ENCODE measurements at regions not wholly inside any gene's neighbourhood (a gene's known extent, or its start where the extent isn't known, plus 50 kb on each side); places are given as distances from the start of the nearest gene placed in this dataset.

DNA sequence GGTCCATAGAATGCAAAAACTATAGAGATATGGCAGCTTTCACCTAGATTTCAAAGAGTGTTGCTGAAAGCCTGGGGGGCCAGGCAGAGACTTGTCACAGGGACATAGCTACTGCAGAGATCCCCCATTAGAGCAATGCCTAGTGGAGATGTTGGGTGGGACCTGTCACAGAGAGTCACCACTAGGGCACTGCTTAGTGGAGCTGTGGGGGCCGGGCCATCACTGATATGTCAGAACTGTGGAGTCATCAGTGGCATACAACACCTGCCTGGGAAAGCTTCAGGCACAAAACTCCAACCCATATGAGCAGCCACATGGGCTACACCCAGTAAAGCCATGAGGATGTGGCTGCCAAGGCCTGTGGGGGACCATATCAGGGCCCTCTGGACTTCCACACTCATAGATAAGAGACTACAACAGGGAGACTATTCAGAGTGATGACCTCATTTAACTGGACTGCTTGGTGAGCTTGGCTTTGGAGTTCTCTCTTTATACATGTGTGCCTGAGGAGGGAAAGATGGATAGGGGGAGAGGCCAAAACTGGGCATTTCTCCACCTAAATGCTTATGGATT, 176.3 kb downstream of the ZNF621 start:
- intact Hi-C loops (cut with DNase I; ENCODE audit: low total_unique reads), result no loop called here
- H3K27me3 ChIP-seq, result no peaks in the 10 kb centered on the region
- no peaks in the 10 kb centered on the region for H3K9me3 ChIP-seq
- TF ChIP-seq CTCF (IDR thresholded peaks at IDR 0.05), result no peak
- no peak overlapping the region for H3K4me3 ChIP-seq
- H3K27ac ChIP-seq, result no peak overlapping the region
- H3K4me1 ChIP-seq, result peaks cover 0 to 10% (median 0%) of the 10 kb centered on the region in 4 donors
- DNase-seq, result no peak
- H3K36me3 ChIP-seq, result no peaks in the 10 kb centered on the region

GRCh38 chr3:40704224-40704623, 179.5 kb downstream of the ZNF621 start:
- no peaks in the 10 kb centered on the region for H3K36me3 ChIP-seq
- no peaks in the 10 kb centered on the region for H3K4me1 ChIP-seq
- no peak for TF ChIP-seq CTCF (IDR thresholded peaks at IDR 0.05)
- no peak overlapping the region for H3K27ac ChIP-seq
- no peaks in the 10 kb centered on the region for H3K27me3 ChIP-seq
- DNase-seq, result no peak
- H3K9me3 ChIP-seq, result no peaks in the 10 kb centered on the region
- intact Hi-C loops (cut with DNase I; ENCODE audit: low total_unique reads), result no loop called here
- H3K4me3 ChIP-seq, result no peak overlapping the region

GRCh38 chr3:40705663-40706062, 180.9 kb downstream of the ZNF621 start:
- no peak for TF ChIP-seq CTCF (IDR thresholded peaks at IDR 0.05)
- Histone ChIP-seq H3K27ac (no peak overlapping the region), H3K4me1 (no peaks in the 10 kb centered on the region), H3K9me3 (no peaks in the 10 kb centered on the region), H3K27me3 (no peaks in the 10 kb centered on the region), H3K4me3 (no peak overlapping the region), H3K36me3 (no peaks in the 10 kb centered on the region)
- intact Hi-C loops (cut with DNase I; ENCODE audit: low total_unique reads), result no loop called here
- DNase-seq, result no peak

GRCh38 chr3:40713306-40713705, 188.5 kb downstream of the ZNF621 start:
- no peak overlapping the region for H3K27ac ChIP-seq
- intact Hi-C loops (cut with DNase I; ENCODE audit: low total_unique reads), result no loop called here

GRCh38 chr3:40713795-40714194, 189.0 kb downstream of the ZNF621 start:
- no peak overlapping the region for H3K4me3 ChIP-seq

More at GRCh38 chr3:40713306-40713705, 188.5 kb downstream of the ZNF621 start:
- Histone ChIP-seq H3K4me1 (peaks cover 0 to 10% (median 2%) of the 10 kb centered on the region in 4 donors), H3K27me3 (no peaks in the 10 kb centered on the region), H3K9me3 (no peaks in the 10 kb centered on the region), H3K4me3 (no peak overlapping the region), H3K36me3 (no peaks in the 10 kb centered on the region)
- no peak for TF ChIP-seq CTCF (IDR thresholded peaks at IDR 0.05)
- DNase-seq, result no peak

More at GRCh38 chr3:40713795-40714194, 189.0 kb downstream of the ZNF621 start:
- H3K9me3 ChIP-seq, result no peaks in the 10 kb centered on the region
- intact Hi-C loops (cut with DNase I; ENCODE audit: low total_unique reads), result no loop called here
- H3K27me3 ChIP-seq, result no peaks in the 10 kb centered on the region
- H3K4me1 ChIP-seq, result peaks cover 0 to 10% (median 2%) of the 10 kb centered on the region in 4 donors
- no peak overlapping the region for H3K27ac ChIP-seq
- H3K36me3 ChIP-seq, result no peaks in the 10 kb centered on the region
- no peak for TF ChIP-seq CTCF (IDR thresholded peaks at IDR 0.05)
- no peak for DNase-seq
